H9 (cell line): ENCODE measurements at regions not wholly inside any gene's neighbourhood (a gene's known extent, or its start where the extent isn't known, plus 50 kb on each side); places are given as distances from the start of the nearest gene placed in this dataset.

Experiments used
- DNase-seq: peaks from one replicate; pipeline ENCODE4 v3.0.0-alpha.2; 2017
- H2AFZ ChIP-seq: one replicate; pipeline ENCODE4 v1.6.1; 2013; ENCODE audit warnings: mild to moderate bottlenecking, low read length, control low read depth, moderate library complexity
- H2AK5ac ChIP-seq: 2 replicates; pipeline ENCODE4 v1.6.1; 2013; ENCODE audit warnings: low read length, control low read depth, mixed read lengths; ENCODE audit not compliant: insufficient read length
- H2BK120ac ChIP-seq: one replicate; pipeline ENCODE4 v1.6.1; 2013; ENCODE audit warnings: low read depth, mild to moderate bottlenecking, low read length, control low read depth, inconsistent platforms; ENCODE audit not compliant: poor library complexity, severe bottlenecking
- H2BK12ac ChIP-seq: 2 replicates; pipeline ENCODE4 v1.6.1; 2013; ENCODE audit warnings: low read length, control low read depth, mixed read lengths, low read depth; ENCODE audit not compliant: insufficient read length
- H2BK15ac ChIP-seq: 2 replicates; pipeline ENCODE4 v1.6.1; 2013; ENCODE audit warnings: low read depth, low read length, control low read depth
- H2BK20ac ChIP-seq: one replicate; pipeline ENCODE4 v1.6.1; 2013; ENCODE audit warnings: low read depth, mild to moderate bottlenecking, low read length, control low read depth, inconsistent platforms; ENCODE audit not compliant: poor library complexity, severe bottlenecking
- H2BK5ac ChIP-seq: 2 replicates; pipeline ENCODE4 v1.6.1; 2013; ENCODE audit warnings: low read length, control low read depth, mixed read lengths; ENCODE audit not compliant: insufficient read length
- H3K14ac ChIP-seq: 2 replicates; pipeline ENCODE4 v1.6.1; 2013; ENCODE audit warnings: low read length, control low read depth; ENCODE audit not compliant: insufficient read depth
- H3K18ac ChIP-seq: 2 replicates; pipeline ENCODE4 v1.6.1; 2013; ENCODE audit warnings: low read depth, mild to moderate bottlenecking, mixed read lengths, low read length, control low read depth; ENCODE audit not compliant: insufficient read length
- H3K23ac ChIP-seq: 2 replicates; pipeline ENCODE4 v1.6.1; 2013; ENCODE audit warnings: low read length, control low read depth, mixed read lengths, low read depth; ENCODE audit not compliant: insufficient read length
- H3K23me2 ChIP-seq: 2 replicates; pipeline ENCODE4 v1.6.1; 2013; ENCODE audit warnings: low read depth, mild to moderate bottlenecking, mixed read lengths, low read length, control low read depth; ENCODE audit not compliant: insufficient read length, poor library complexity, severe bottlenecking
- H3K27ac ChIP-seq: 2 replicates; pipeline ENCODE4 v1.5.1; 2013; ENCODE audit warnings: low read length, control low read depth, mixed read lengths, low read depth; ENCODE audit not compliant: insufficient read length
- H3K27me3 ChIP-seq: 2 replicates; pipeline ENCODE4 v1.6.1; 2013; ENCODE audit warnings: low read length, control low read depth, inconsistent platforms; ENCODE audit not compliant: insufficient read depth
- H3K4ac ChIP-seq: 2 replicates; pipeline ENCODE4 v1.6.1; 2013; ENCODE audit warnings: low read depth, mild to moderate bottlenecking, control low read depth, inconsistent platforms, low read length, moderate library complexity
- H3K4me1 ChIP-seq: 2 replicates; pipeline ENCODE4 v1.6.1; 2013; ENCODE audit warnings: low read length, control low read depth, inconsistent platforms; ENCODE audit not compliant: insufficient read depth
- H3K4me2 ChIP-seq: 2 replicates; pipeline ENCODE4 v1.6.1; 2013; ENCODE audit warnings: low read length, control low read depth, mixed read lengths; ENCODE audit not compliant: insufficient read length, insufficient read depth
- H3K56ac ChIP-seq: 2 replicates; pipeline ENCODE4 v1.6.1; 2013; ENCODE audit warnings: low read depth, mild to moderate bottlenecking, mixed read lengths, low read length, control low read depth; ENCODE audit not compliant: insufficient read length
- H3K79me1 ChIP-seq: 2 replicates; pipeline ENCODE4 v1.6.1; 2013; ENCODE audit warnings: low read depth, mild to moderate bottlenecking, moderate library complexity, low read length, control low read depth, inconsistent platforms; ENCODE audit not compliant: insufficient read depth, poor library complexity, severe bottlenecking
- H3K79me2 ChIP-seq: 2 replicates; pipeline ENCODE4 v1.6.1; 2013; ENCODE audit warnings: low read length, control low read depth, inconsistent platforms; ENCODE audit not compliant: insufficient read depth
- H3K9ac ChIP-seq: 2 replicates; pipeline ENCODE4 v1.6.1; 2013; ENCODE audit warnings: low read length, control low read depth, mixed read lengths; ENCODE audit not compliant: insufficient read length; ENCODE audit errors: extremely low read depth
- H3K9me3 ChIP-seq: one replicate; pipeline ENCODE4 v1.6.1; 2013; ENCODE audit warnings: low read depth, low read length, inconsistent platforms; ENCODE audit not compliant: control insufficient read depth
- H3T11ph ChIP-seq: one replicate; pipeline ENCODE4 v1.6.1; 2013; ENCODE audit warnings: mild to moderate bottlenecking, low read length, control low read depth, inconsistent platforms
- H4K20me1 ChIP-seq: one replicate; pipeline ENCODE4 v1.6.1; 2013; ENCODE audit not compliant: control insufficient read depth, insufficient read length, insufficient read depth
- H4K5ac ChIP-seq: 2 replicates; pipeline ENCODE4 v1.6.1; 2013; ENCODE audit warnings: low read depth, mild to moderate bottlenecking, mixed read lengths, low read length, control low read depth; ENCODE audit not compliant: insufficient read length
- H4K8ac ChIP-seq: replicated peaks from 2 replicates; pipeline ENCODE4 v1.6.1; 2013; ENCODE audit warnings: low read length, control low read depth, mixed read lengths, low read depth; ENCODE audit not compliant: insufficient read length
- H4K91ac ChIP-seq: 2 replicates; pipeline ENCODE4 v1.6.1; 2013; ENCODE audit warnings: low read depth, mild to moderate bottlenecking, moderate library complexity, mixed read lengths, low read length, control low read depth; ENCODE audit not compliant: insufficient read length
- H3K27ac Mint-ChIP-seq, 3 experiments: 2 replicates in 2 of 3; 3 replicates in 1 of 3; pipeline ENCODE4 v1.8.0; 2020 to 2021; ENCODE audit warnings: mixed read lengths in 3 of 3, mild to moderate bottlenecking in 1 of 3, moderate library complexity in 1 of 3
- H3K27me3 Mint-ChIP-seq: 2 replicates; pipeline ENCODE4 v1.8.0; 2021; ENCODE audit warnings: low read depth, mild to moderate bottlenecking, moderate library complexity, mixed read lengths
- H3K36me3 Mint-ChIP-seq, 3 experiments: 2 replicates in 2 of 3; 3 replicates in 1 of 3; pipeline ENCODE4 v1.8.0; 2020 to 2021; ENCODE audit warnings: low read depth in 3 of 3, mixed read lengths in 3 of 3; ENCODE audit not compliant: insufficient read depth in 1 of 3
- H3K4me1 Mint-ChIP-seq, 2 experiments: 2 replicates each; pipeline ENCODE4 v1.8.0; 2020; ENCODE audit warnings: mixed read lengths in 2 of 2
- H3K4me3 Mint-ChIP-seq, 2 experiments: 2 replicates in 1 of 2; 3 replicates in 1 of 2; pipeline ENCODE4 v1.8.0; 2020 to 2021; ENCODE audit warnings: mild to moderate bottlenecking in 2 of 2, mixed read lengths in 2 of 2, moderate library complexity in 1 of 2
- H3K9me3 Mint-ChIP-seq, 2 experiments: 2 replicates in 1 of 2; 3 replicates in 1 of 2; pipeline ENCODE4 v1.8.0; 2020; ENCODE audit warnings: mild to moderate bottlenecking in 2 of 2, mixed read lengths in 2 of 2, moderate library complexity in 1 of 2
- WGBS: extraction: QIAGEN DNeasy Blood & Tissue Kit; methylation state at CpG from one replicate; pipeline ENCODE4 v1.1.7; 2013; ENCODE audit warnings: missing lambda C conversion rate, low lambda C conversion rate, mixed read lengths; ENCODE audit not compliant: insufficient read length; ENCODE audit errors: extremely low coverage; 5-methylcytosine and 5-hydroxymethylcytosine counted together
- TF ChIP-seq, protein P1 (sequence below): fragments of 200-600 bp; sonication (generic); conservative IDR thresholded peaks from 3 replicates; pipeline ENCODE4 v1.8.0; 2021; ENCODE audit warnings: antibody characterized with exemption, mild to moderate bottlenecking

DNA sequence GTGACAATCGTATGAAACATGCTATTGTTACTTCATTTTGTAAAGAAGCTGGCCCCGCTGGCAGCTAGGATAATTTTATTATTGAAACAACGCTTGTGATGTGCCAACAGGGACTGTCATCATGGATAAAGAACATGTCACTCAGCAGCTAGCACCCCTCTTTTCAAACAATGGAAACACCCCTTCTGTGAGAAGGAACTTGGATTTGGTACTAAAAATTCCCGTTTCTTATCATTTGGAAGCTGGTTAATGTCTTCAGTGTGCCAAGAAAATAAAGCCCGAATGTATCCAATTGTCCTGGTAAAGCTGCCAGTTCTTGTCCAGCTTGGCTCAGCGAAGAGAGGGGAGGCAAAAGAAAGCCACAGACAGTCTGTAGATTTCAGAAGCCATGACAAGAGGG is 186.6 kb downstream of the PHLDA1 start:
- Histone ChIP-seq H4K20me1 (no peaks in the 10 kb centered on the region), H4K91ac (no peak overlapping the region), H2BK5ac (no peak overlapping the region), H3K9ac (no peak overlapping the region), H3K14ac (no peak overlapping the region), H2BK15ac (no peak overlapping the region), H3K23me2 (no peaks in the 10 kb centered on the region), H3K27ac (no peak overlapping the region), H3K56ac (no peak overlapping the region), H2AK5ac (no peak overlapping the region), H2BK12ac (no peak overlapping the region), H3K4ac (no peak overlapping the region), H2BK20ac (no peak overlapping the region), H3K9me3 (no peaks in the 10 kb centered on the region), H3K23ac (no peak overlapping the region), H3K18ac (no peak overlapping the region), H3K27me3 (no peaks in the 10 kb centered on the region), H3T11ph (no peak overlapping the region), H3K79me2 (no peaks in the 10 kb centered on the region), H3K79me1 (no peaks in the 10 kb centered on the region), H2AFZ (no peak overlapping the region), H2BK120ac (no peak overlapping the region), H4K8ac (no peak overlapping the region), H3K4me2 (no peak overlapping the region), H4K5ac (no peak overlapping the region), H3K4me1 (no peaks in the 10 kb centered on the region)
- no peak overlapping the region for H3K27ac Mint-ChIP-seq
- no peaks in the 10 kb centered on the region; the same call in 1 of the 2 replicates for H3K27me3 Mint-ChIP-seq
- WGBS, result no CpG with 5 or more reads among the region's 6 CpGs
- peaks cover 0 to 9% (median 2%) of the 10 kb centered on the region in 3 experiments; a peak in 4 of 7 replicates for H3K36me3 Mint-ChIP-seq
- DNase-seq, result no peak
- H3K9me3 Mint-ChIP-seq, result peaks cover 0 to 9% of the 10 kb centered on the region in 2 experiments; a peak in 2 of 5 replicates
- peaks cover 4 to 9% of the 10 kb centered on the region in 2 experiments for H3K4me1 Mint-ChIP-seq
- TF ChIP-seq, protein P1, sequence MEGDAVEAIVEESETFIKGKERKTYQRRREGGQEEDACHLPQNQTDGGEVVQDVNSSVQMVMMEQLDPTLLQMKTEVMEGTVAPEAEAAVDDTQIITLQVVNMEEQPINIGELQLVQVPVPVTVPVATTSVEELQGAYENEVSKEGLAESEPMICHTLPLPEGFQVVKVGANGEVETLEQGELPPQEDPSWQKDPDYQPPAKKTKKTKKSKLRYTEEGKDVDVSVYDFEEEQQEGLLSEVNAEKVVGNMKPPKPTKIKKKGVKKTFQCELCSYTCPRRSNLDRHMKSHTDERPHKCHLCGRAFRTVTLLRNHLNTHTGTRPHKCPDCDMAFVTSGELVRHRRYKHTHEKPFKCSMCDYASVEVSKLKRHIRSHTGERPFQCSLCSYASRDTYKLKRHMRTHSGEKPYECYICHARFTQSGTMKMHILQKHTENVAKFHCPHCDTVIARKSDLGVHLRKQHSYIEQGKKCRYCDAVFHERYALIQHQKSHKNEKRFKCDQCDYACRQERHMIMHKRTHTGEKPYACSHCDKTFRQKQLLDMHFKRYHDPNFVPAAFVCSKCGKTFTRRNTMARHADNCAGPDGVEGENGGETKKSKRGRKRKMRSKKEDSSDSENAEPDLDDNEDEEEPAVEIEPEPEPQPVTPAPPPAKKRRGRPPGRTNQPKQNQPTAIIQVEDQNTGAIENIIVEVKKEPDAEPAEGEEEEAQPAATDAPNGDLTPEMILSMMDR, result no peak
- no peak overlapping the region for H3K4me3 Mint-ChIP-seq
